HFFc6 (cell line): ENCODE measurements at regions not wholly inside any gene's neighbourhood (a gene's known extent, or its start where the extent isn't known, plus 50 kb on each side); places are given as distances from the start of the nearest gene placed in this dataset.

ENCODE experiments used
- DNase-seq: peaks from one replicate; pipeline ENCODE4 v3.0.0-alpha.2; 2018
- H3K27ac Mint-ChIP-seq: 2 replicates; pipeline ENCODE4 v1.8.0; 2020; ENCODE audit warnings: mild to moderate bottlenecking, mixed read lengths
- H3K27me3 Mint-ChIP-seq: 2 replicates; pipeline ENCODE4 v1.8.0; 2021; ENCODE audit warnings: mild to moderate bottlenecking, moderate library complexity, mixed read lengths; ENCODE audit not compliant: insufficient read depth
- H3K36me3 Mint-ChIP-seq: 2 replicates; pipeline ENCODE4 v1.8.0; 2021; ENCODE audit warnings: low read depth, mixed read lengths
- H3K4me1 Mint-ChIP-seq: 2 replicates; pipeline ENCODE4 v1.8.0; 2020; ENCODE audit warnings: low read depth, mixed read lengths
- H3K4me3 Mint-ChIP-seq: 2 replicates; pipeline ENCODE4 v1.8.0; 2020; ENCODE audit warnings: mild to moderate bottlenecking, moderate library complexity, mixed read lengths
- H3K9me3 Mint-ChIP-seq: 2 replicates; pipeline ENCODE4 v1.8.0; 2020; ENCODE audit warnings: mild to moderate bottlenecking, mixed read lengths
- CTCF ChIP-seq: fragments of 200-600 bp; sonication (generic); IDR thresholded peaks from 2 replicates; pipeline ENCODE4 v1.5.0; 2021; ENCODE audit warnings: antibody characterized with exemption, mild to moderate bottlenecking

DNA sequence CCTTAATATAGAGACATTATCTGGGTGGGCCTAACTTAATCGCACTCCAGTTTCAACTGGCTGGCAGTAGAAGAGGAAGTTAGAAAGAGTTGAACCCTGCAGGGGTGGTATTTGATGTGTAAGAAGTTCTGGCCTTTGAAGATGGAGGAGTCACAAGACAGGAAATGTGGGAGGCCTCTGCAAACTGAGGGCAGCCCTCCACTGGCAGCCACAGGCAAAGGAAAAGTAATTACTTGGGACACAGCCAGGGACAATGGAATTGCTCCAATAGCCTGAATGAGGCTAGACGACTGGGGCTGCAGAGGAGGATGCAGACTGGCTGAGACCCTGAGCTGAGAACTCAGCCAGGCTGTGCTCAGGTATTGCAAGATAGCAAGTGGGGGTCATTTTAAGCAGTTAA lies 703.3 kb upstream of the ARGLU1 start:
- Mint-ChIP-seq H3K4me1 (no peaks in the 10 kb centered on the region), H3K27ac (no peak overlapping the region), H3K27me3 (no peaks in the 10 kb centered on the region; the same call in 1 of the 2 replicates), H3K4me3 (no peak overlapping the region), H3K36me3 (no peaks in the 10 kb centered on the region), H3K9me3 (peaks cover 29% of the 10 kb centered on the region)
- DNase-seq, result no peak
- TF ChIP-seq CTCF, result no peak

- Mint-ChIP-seq H3K27me3 (no peaks in the 10 kb centered on the region; the same call in 1 of the 2 replicates), H3K27ac (no peak overlapping the region), H3K4me1 (no peaks in the 10 kb centered on the region), H3K4me3 (no peak overlapping the region), H3K36me3 (no peaks in the 10 kb centered on the region; the same call in 1 of the 2 replicates), H3K9me3 (peaks cover 37% of the 10 kb centered on the region)
- TF ChIP-seq CTCF, result no peak
- no peak for DNase-seq
Observed at GRCh38 chr13:107266657-107267056, 698.7 kb upstream of the ARGLU1 start.

GRCh38 chr13:107258599-107259187 lies 690.8 kb upstream of the ARGLU1 start:
- Mint-ChIP-seq H3K27me3 (no peaks in the 10 kb centered on the region; the same call in 1 of the 2 replicates), H3K9me3 (peaks cover 30% of the 10 kb centered on the region), H3K36me3 (no peaks in the 10 kb centered on the region; the same call in 1 of the 2 replicates), H3K4me3 (no peak overlapping the region), H3K27ac (no peak overlapping the region), H3K4me1 (no peaks in the 10 kb centered on the region)
- DNase-seq, result no peak
- TF ChIP-seq CTCF, result no peak

DNA sequence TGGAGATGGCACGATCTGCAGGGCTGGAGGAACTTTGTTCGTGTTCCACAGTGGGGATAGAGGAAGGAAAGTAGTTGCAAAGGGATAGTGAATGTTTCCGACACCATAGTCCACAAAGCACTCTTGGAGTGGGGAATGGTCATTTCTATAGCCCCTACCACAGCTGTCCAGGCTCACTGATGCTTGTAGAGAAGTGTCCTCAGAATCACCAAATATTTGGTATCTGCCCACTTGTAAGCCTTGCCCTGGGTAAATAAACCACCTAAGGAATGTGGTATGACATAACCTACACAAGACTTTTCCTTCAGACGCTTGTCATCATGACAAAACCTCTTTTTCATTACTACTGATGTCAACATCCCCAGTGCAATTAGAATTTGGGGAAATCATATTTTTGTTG lies 686.5 kb upstream of the ARGLU1 start:
- Mint-ChIP-seq H3K9me3 (peaks cover 25% of the 10 kb centered on the region), H3K27me3 (peaks cover 1% of the 10 kb centered on the region), H3K4me1 (no peaks in the 10 kb centered on the region), H3K27ac (no peak overlapping the region), H3K4me3 (no peak overlapping the region), H3K36me3 (no peaks in the 10 kb centered on the region)
- no peak for DNase-seq
- TF ChIP-seq CTCF, result no peak

- Mint-ChIP-seq H3K27me3 (peaks cover 1% of the 10 kb centered on the region; the same call in 1 of the 2 replicates), H3K36me3 (no peaks in the 10 kb centered on the region), H3K27ac (no peak overlapping the region), H3K4me3 (no peak overlapping the region), H3K4me1 (no peaks in the 10 kb centered on the region), H3K9me3 (peaks cover 25% of the 10 kb centered on the region)
- no peak for DNase-seq
- TF ChIP-seq CTCF, result no peak
Observed at GRCh38 chr13:107252428-107252827, 684.5 kb upstream of the ARGLU1 start.
